ENCODE measurements at regions not wholly inside any gene's neighbourhood (a gene's known extent, or its start where the extent isn't known, plus 50 kb on each side); places are given as distances from the start of the nearest gene placed in this dataset.

DNA sequence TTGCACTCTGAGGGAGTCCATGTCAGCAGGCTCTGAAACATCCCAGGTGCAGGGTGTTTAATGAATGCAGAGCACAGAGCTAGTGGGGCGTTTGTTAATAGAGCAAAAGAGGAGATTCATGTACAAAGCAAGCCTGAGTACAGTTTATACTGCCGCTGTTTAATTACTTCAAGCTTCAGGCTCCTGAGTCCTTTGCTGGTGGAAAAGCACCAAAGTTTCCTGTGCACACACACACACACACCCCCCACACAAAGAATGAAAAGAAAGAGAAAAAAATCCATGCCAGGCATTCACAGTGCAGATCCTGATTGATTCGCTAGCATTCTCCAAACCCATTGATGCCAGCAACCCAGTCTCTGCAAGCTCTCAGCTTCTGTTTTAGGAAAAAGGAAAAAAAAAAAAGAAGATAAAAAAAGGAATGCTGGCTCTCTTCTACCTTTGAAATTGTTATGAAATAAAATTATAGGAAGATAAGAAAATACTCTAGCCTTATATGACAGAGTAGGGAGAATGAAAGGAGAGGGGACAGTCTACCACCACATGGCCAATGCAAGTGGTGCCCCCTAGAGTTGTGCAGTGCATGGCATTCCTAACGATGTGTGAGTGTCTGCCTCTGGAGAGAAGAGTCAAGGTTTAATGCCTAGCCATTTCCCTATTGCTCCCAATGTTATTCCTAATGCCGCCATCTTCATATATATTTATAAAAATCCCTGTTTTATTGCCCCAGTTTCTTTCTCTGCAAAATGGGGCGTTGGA lies 216.5 kb downstream of the TMEM114 start:
- no peaks in the 10 kb centered on the region for H3K27me3 Mint-ChIP-seq
- H3K36me3 Mint-ChIP-seq, result no peaks in the 10 kb centered on the region
- CTCF ChIA-PET, result no interaction called here
- no peak for DNase-seq
- H3K4me3 Mint-ChIP-seq, result no peak overlapping the region
- no peak overlapping the region for H3K27ac Mint-ChIP-seq
- H3K9me3 Mint-ChIP-seq, result peaks cover 15% of the 10 kb centered on the region
- H3K4me1 Mint-ChIP-seq, result no peaks in the 10 kb centered on the region

DNA sequence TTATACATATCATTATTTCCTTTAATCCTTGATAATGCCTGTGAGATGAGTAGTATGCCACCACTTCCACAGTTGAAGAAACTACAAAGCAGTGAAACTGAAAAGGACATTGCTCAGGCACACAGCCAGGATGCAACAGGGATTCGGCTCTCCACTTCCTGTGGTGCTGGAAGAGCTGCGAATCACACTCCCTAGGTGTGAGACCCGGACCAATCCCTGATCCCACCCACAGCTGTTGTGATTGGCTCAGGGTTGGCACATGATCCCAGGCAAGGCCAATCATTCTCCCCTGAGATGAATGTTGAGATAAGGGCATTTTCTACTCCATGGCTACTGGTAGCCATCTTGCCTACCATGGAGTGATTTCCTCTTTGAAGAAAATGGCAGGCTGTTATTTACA lies 218.2 kb downstream of the TMEM114 start:
- CTCF ChIA-PET, result no interaction called here
- H3K4me3 Mint-ChIP-seq, result no peak overlapping the region
- no peak overlapping the region for H3K27ac Mint-ChIP-seq
- DNase-seq, result no peak
- no peaks in the 10 kb centered on the region for H3K27me3 Mint-ChIP-seq
- H3K9me3 Mint-ChIP-seq, result peaks cover 8% of the 10 kb centered on the region
- no peaks in the 10 kb centered on the region for H3K36me3 Mint-ChIP-seq
- no peaks in the 10 kb centered on the region for H3K4me1 Mint-ChIP-seq

DNA sequence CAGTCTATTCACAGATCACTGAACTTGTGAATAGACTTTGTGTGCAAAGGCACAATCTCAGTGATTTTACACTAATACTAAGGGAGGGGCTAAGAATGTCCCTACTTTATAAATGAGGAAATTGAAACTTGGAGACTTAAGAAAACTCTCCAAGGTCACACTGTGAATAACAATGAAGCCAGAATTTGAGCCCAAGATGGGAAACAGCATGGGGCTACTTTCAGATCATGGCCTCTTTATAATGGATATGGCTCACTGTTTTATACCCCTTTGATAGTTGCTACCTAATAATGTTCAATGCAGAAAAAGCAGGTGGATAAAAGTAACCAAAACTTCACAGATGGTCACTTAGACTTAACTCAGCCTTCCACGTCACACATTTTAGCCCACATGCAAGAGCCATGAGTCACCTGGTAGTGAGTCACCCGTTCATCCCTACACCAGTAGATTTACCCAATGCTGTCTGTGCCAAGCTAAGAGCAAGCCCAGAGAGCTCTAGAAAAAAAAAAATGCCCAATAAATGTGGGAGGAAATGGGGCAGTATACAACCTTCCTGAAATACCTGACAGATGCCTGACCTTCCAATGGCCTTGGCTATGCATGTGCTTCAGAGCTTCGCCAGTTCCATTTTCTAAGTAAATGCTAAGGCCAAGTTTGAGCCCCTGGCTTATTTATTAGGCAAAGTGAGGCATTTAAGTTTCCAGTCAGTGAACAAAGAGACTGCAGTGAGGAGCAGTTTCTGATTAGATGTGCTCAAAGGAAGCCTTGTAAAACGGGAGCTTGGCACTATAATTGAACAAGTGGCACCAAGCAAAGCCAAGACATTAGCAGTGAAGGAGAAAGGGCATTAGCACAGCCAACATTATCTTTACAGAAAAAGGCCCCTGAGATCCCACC lies 219.7 kb downstream of the TMEM114 start:
- H3K27me3 Mint-ChIP-seq, result no peaks in the 10 kb centered on the region
- H3K4me3 Mint-ChIP-seq, result no peak overlapping the region
- H3K36me3 Mint-ChIP-seq, result no peaks in the 10 kb centered on the region
- H3K9me3 Mint-ChIP-seq, result peaks cover 8% of the 10 kb centered on the region
- CTCF ChIA-PET, result no interaction called here
- DNase-seq, result no peak
- H3K27ac Mint-ChIP-seq, result no peak overlapping the region
- H3K4me1 Mint-ChIP-seq, result no peaks in the 10 kb centered on the region

DNA sequence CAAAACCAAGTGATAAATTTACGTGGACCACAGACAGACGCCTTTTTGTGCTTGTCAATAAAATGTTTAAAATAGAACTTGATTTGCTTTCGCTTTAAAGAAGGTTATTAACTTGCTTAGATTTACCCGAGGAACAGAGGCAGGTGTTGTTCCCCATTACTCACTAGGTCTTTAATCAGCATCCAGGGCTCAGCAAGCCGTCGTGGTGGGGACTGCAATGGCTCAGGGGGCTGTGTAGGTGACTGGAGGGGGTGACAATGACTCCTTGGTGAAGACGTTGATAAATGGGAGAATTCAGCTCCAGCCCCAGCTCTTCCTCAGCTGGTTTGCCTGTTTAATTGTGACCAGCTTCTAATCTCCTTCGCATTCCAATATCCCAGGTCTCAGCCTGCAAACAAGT lies 231.4 kb downstream of the TMEM114 start:
- no peak overlapping the region for H3K27ac Mint-ChIP-seq
- no peaks in the 10 kb centered on the region for H3K36me3 Mint-ChIP-seq
- CTCF ChIA-PET, result no interaction called here
- H3K27me3 Mint-ChIP-seq, result no peaks in the 10 kb centered on the region
- no peak for DNase-seq
- H3K9me3 Mint-ChIP-seq, result peaks cover 10% of the 10 kb centered on the region
- H3K4me1 Mint-ChIP-seq, result no peaks in the 10 kb centered on the region
- no peak overlapping the region for H3K4me3 Mint-ChIP-seq

DNA sequence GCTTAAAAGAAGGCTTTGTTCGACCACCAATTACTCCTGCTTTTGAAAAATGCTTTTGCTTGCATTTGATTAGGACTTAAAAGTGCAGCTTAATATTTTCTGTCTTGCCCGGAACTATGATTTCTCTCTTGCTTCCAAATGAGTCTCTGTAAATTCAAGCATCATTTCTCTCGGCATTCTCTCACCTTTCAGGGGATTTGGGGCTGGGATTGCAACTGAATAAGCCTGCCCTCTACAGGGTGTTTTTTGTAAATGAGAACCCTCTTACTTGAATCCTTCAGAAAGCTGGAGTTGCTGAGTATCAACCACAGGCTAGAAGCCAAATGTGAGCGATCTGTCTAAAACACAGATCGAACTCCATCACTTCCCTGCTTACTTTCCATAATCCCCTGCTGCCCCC lies 234.6 kb downstream of the TMEM114 start:
- H3K36me3 Mint-ChIP-seq, result no peaks in the 10 kb centered on the region
- peaks cover 14% of the 10 kb centered on the region for H3K9me3 Mint-ChIP-seq
- H3K27ac Mint-ChIP-seq, result no peak overlapping the region
- no peaks in the 10 kb centered on the region for H3K4me1 Mint-ChIP-seq
- no peak for DNase-seq
- no peak overlapping the region for H3K4me3 Mint-ChIP-seq
- CTCF ChIA-PET, result no interaction called here
- no peaks in the 10 kb centered on the region for H3K27me3 Mint-ChIP-seq

DNA sequence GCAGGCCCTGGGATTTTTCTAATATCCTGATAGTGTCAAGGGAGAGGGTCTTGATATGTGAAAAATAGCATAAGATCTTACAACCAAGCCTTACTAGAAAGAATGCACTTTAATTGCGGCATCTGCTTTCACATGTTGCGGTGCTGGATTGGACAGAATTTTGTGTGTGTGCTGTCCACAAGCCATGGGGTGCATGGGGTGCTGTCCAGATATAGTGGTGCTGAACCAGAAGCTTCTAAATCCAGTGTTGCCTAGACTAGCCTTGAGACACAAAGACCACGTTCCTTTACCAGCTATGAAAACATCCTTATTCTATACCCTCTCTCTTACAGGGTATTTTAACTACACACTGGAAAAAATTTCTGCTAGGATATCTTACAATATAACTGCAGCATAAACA lies 244.0 kb downstream of the TMEM114 start:
- no peak for DNase-seq
- H3K4me3 Mint-ChIP-seq, result no peak overlapping the region
- H3K36me3 Mint-ChIP-seq, result no peaks in the 10 kb centered on the region
- H3K9me3 Mint-ChIP-seq, result peaks cover 11% of the 10 kb centered on the region
- no peak overlapping the region for H3K27ac Mint-ChIP-seq
- CTCF ChIA-PET, result interaction anchor here (0.7 kb wide), 1 partner anchor 11 kb away, joined by 3 read pairs; no protein-coding TSS in a partner anchor
- no peaks in the 10 kb centered on the region for H3K4me1 Mint-ChIP-seq
- no peaks in the 10 kb centered on the region for H3K27me3 Mint-ChIP-seq

DNA sequence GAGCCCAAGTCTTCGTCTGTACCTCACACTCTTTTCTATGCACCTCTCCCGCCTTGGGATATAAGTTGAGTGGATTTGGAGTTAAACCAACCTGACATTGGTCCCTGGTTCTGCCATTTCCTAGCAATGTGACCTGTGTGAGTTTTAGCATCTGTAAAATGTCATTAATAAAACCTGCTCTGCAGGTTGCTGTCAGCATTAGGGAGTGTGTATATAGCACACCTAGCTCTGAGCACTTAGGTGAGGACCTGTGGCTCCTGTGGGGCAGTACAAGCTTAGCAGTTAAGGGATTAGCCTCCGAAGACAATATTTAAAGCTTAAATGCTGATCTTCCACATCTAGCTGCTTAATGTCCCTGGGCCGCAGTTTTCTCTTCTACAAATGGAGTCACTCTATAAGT lies 248.0 kb downstream of the TMEM114 start:
- CTCF ChIA-PET, result no interaction called here
- Mint-ChIP-seq H3K4me1 (no peaks in the 10 kb centered on the region), H3K36me3 (no peaks in the 10 kb centered on the region), H3K4me3 (no peak overlapping the region), H3K9me3 (peaks cover 21% of the 10 kb centered on the region), H3K27me3 (no peaks in the 10 kb centered on the region), H3K27ac (no peak overlapping the region)
- no peak for DNase-seq

DNA sequence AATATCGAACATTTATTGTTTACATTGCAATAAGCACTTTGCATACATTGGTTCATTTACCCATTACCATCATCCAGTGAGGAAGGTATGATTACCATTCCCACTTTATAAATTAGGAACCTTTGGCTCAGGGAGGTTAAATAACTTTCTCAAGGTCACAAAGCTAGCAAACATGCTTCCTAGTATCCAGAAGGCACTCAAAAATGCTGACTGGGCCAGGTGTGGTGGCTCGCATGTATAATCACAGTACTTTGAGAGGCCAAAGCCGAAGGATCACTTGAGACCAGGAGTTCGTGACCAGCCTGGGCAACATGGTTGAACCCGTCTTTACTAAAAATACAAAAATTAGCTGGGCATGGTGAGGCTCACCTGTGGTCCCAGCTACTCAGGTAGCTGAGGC lies 259.6 kb downstream of the TMEM114 start:
- Mint-ChIP-seq H3K36me3 (no peaks in the 10 kb centered on the region), H3K27ac (no peak overlapping the region), H3K27me3 (no peaks in the 10 kb centered on the region), H3K4me3 (no peak overlapping the region), H3K4me1 (no peaks in the 10 kb centered on the region), H3K9me3 (peaks cover 21% of the 10 kb centered on the region)
- CTCF ChIA-PET, result no interaction called here
- DNase-seq, result no peak

DNA sequence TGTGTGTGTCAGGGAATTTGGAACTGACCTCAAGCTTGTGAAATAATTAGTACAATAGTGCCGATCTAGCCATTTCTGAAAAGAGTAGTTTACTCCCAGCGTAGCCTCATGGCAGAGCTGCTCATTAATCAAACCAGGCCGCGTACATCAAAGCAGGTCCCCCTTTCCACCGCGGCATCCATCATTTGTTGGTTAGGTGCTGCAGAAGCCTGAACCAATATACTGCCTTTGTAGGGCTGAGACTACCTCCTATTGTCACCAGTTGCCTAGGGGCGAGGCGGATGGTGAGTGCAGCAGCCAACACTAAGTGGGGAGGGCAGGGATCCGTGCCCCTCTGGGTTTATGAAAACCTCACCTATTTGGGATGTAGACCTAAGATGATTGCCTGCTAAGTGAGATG lies 264.1 kb downstream of the TMEM114 start:
- no peak overlapping the region for H3K27ac Mint-ChIP-seq
- CTCF ChIA-PET, result no interaction called here
- H3K4me1 Mint-ChIP-seq, result no peaks in the 10 kb centered on the region
- no peaks in the 10 kb centered on the region for H3K27me3 Mint-ChIP-seq
- no peaks in the 10 kb centered on the region for H3K36me3 Mint-ChIP-seq
- H3K9me3 Mint-ChIP-seq, result peaks cover 25% of the 10 kb centered on the region
- no peak overlapping the region for H3K4me3 Mint-ChIP-seq
- DNase-seq, result no peak

DNA sequence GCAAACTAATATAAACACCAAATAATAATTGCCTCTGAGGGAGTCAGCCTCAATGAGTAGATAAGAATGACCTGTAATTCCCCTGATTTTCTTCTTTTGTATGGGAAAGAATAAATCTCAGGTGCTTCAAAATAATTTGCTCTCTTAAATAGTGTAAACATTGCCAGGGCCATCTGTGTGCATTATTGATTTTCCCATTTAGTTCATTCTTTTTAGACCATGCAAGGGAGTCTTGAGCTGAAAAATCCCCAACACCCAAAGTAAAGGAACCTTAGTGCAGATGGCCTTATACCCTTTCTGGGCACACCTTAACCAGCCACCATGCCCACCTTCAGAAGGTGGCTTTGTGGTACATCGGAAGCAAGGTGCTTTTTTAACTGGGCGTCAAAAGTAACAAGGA lies 267.2 kb downstream of the TMEM114 start:
- no peak overlapping the region for H3K4me3 Mint-ChIP-seq
- no peaks in the 10 kb centered on the region for H3K4me1 Mint-ChIP-seq
- no peak overlapping the region for H3K27ac Mint-ChIP-seq
- H3K27me3 Mint-ChIP-seq, result no peaks in the 10 kb centered on the region
- H3K36me3 Mint-ChIP-seq, result no peaks in the 10 kb centered on the region
- DNase-seq, result no peak
- CTCF ChIA-PET, result no interaction called here
- H3K9me3 Mint-ChIP-seq, result peaks cover 34% of the 10 kb centered on the region

DNA sequence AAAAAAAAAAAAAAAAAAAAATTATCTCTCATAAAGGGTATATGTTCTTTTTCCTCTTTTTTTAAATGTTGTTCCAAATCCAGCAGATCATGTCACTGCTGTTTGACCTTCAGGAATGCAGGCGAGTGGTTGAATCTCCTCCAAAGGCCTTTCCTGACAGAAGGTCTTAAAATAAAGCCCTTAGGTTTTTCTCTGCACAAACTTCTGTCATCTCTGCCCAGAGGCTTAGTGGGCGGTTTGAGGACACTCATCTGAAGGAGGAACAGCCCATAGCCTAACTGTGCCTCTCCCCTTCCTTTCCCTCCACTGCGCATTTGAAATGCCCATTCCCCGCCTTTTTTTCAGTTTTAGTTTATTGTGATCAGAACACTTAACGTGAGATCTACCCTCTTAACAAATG lies 270.2 kb downstream of the TMEM114 start:
- H3K4me1 Mint-ChIP-seq, result no peaks in the 10 kb centered on the region
- H3K4me3 Mint-ChIP-seq, result no peak overlapping the region
- no peak for DNase-seq
- H3K27me3 Mint-ChIP-seq, result no peaks in the 10 kb centered on the region
- no peak overlapping the region for H3K27ac Mint-ChIP-seq
- CTCF ChIA-PET, result no interaction called here
- H3K9me3 Mint-ChIP-seq, result peaks cover 29% of the 10 kb centered on the region
- no peaks in the 10 kb centered on the region for H3K36me3 Mint-ChIP-seq

DNA sequence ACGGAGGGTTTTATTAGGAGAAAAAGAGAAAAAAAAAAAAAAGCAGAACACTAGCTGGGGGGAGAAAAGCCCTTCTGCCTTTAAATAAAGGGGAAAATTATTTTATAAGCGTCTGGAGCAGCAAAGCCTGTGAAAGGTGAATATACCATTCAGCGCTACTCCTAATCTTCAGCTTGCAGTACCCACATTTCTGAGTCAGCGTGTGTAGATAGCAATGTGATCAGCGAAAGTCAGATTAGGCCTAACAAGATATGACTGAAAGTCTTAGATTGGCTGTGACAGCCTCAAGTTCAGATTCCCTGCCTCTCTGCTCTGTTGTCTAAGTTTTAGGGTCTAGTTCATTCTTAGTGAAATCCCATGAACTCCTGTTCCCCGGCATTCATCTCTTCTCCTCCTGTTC lies 279.5 kb downstream of the TMEM114 start:
- Mint-ChIP-seq H3K4me3 (no peak overlapping the region), H3K4me1 (no peaks in the 10 kb centered on the region), H3K9me3 (peaks cover 15% of the 10 kb centered on the region), H3K36me3 (no peaks in the 10 kb centered on the region), H3K27ac (no peak overlapping the region), H3K27me3 (no peaks in the 10 kb centered on the region)
- CTCF ChIA-PET, result no interaction called here
- no peak for DNase-seq

DNA sequence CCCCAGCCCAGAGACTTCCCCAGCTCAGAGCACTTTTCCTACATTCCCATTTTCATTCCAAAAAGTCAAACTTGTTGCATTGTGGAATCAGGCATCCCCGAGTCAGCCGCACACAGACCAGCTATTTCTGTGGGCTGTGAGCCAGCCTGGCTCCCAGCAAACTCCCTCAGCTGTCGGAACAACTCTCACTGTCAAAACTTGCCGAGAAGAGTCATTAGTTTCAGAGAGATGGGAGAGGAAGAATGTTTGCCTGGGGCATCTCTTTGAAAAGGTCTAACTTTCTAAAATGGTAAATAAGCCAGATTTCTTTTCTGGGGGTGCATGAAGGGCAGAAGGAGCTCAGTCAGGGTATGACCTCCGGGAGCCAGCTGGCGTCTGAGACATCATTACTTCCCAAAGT lies 280.0 kb downstream of the TMEM114 start:
- CTCF ChIA-PET, result no interaction called here
- Mint-ChIP-seq H3K4me1 (no peaks in the 10 kb centered on the region), H3K27me3 (no peaks in the 10 kb centered on the region), H3K4me3 (no peak overlapping the region), H3K27ac (no peak overlapping the region), H3K9me3 (peaks cover 18% of the 10 kb centered on the region), H3K36me3 (no peaks in the 10 kb centered on the region)
- DNase-seq, result no peak

DNA sequence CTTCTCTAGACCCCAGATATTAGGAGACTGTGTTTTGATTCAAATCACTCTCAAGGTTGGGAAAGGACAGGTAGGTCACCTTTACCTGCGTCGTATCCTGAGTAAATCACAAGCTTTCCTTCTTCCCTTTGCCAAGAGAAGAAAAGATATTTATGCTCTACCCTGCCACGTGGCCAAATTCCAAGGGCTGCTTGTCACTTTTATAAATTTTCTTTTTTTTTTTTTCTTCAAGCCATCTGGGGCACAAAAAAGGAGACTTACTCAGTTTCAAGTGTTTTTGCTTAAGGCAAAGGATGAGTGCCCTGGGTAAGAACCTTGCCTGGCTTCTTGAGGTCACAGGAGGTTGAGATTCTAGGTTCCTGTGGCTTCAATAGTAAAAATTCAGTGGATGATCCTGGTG lies 285.1 kb downstream of the TMEM114 start:
- Mint-ChIP-seq H3K27ac (no peak overlapping the region), H3K27me3 (no peaks in the 10 kb centered on the region), H3K9me3 (peaks cover 28% of the 10 kb centered on the region), H3K4me3 (no peak overlapping the region), H3K36me3 (no peaks in the 10 kb centered on the region), H3K4me1 (no peaks in the 10 kb centered on the region)
- CTCF ChIA-PET, result no interaction called here
- DNase-seq, result no peak

DNA sequence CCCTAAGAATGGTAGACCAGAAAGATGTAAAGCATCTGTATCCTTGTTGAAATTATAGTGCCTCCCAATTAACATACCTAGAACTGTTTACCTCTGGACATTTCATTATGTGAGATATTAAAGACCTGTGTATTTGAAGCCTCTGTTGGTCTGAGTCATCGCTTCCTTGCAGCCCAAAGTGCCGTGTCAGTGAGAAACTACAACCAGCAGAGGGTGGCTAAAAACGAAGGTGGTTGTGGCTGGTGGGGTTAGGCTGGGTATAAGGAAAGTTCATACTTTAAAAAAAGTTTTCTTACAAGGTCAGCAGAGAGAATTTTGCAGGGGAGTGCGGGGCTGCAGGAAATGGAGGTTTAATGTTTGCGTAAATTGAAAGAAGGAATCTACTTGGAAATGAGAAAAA lies 290.7 kb downstream of the TMEM114 start:
- no peaks in the 10 kb centered on the region for H3K27me3 Mint-ChIP-seq
- peaks cover 26% of the 10 kb centered on the region for H3K9me3 Mint-ChIP-seq
- no peaks in the 10 kb centered on the region for H3K36me3 Mint-ChIP-seq
- no peak overlapping the region for H3K4me3 Mint-ChIP-seq
- H3K4me1 Mint-ChIP-seq, result no peaks in the 10 kb centered on the region
- CTCF ChIA-PET, result no interaction called here
- DNase-seq, result no peak
- no peak overlapping the region for H3K27ac Mint-ChIP-seq

Measured in activated naive CD4-positive, alpha-beta T cell treated with anti-CD3 and anti-CD28 coated beads, Interleukin-2, amount 10 ng/mL, durations not matched to agents 7 days and 5 days (primary cell).